ENCODE measurements at regions not wholly inside any gene's neighbourhood (a gene's known extent, or its start where the extent isn't known, plus 50 kb on each side); places are given as distances from the start of the nearest gene placed in this dataset.
"Not testable (repeated sequence)": the region's sequence is repeated elsewhere in the genome, so short reads cannot be mapped to it uniquely, and the experiment has no call there.

DNA sequence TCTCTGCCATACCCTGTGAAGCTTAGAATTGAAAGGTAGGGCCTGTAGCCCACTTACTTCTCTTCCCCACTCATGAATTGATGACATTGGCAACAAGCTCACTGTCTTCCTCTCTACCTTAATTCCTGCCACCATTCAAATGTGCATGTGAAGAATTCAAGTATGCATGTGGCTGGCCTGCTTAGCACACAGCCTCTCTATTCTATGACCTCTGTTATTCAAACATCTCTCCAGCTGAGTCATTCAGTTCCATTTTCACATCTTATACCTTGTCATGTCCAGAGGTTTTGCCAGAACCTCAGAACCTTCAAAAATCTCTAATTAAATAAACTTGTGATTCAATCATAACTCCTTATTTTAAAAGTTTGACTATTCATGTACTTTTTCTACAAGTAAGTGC, 114.7 kb upstream of the MAN2A1 start:
- no peak for DNase-seq

DNA sequence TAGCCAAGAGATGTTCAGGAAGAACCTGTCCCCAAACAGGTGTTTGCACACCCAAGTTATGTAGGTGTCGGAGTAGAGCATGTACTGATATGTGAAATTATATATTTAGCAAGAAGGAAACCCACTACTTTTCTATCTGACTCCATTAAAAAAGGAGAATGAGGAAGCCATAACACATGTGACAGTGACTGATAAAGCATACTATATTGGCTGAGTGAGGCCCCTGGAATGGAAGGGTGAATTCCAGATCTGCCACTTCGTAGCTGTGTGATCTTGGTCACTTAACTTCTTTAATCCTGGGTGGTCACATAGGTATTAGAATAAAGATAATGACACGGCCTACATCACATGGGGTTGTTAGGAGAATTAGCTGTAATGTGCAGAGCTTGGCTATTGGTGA, 116.0 kb upstream of the MAN2A1 start:
- DNase-seq = no peak

DNA sequence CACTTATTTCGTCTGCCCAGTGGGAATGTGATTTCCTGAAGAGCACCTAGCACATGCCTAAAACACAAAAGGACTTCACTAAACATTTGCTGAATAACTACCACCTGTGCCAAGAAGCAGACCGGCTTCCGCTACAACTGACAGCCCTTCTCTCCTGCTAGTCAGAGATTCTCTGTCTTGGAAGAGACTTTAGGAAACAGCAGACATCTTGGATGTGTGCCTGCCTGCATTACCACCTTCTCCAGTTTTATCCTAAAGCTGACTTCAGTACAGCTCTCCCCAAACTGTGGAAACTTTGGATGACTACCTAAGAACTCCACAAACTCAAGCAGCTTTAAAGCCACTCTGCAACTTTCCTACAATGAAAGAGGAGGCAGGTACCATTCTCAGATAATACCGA, 116.5 kb upstream of the MAN2A1 start:
- DNase-seq = no peak

DNA sequence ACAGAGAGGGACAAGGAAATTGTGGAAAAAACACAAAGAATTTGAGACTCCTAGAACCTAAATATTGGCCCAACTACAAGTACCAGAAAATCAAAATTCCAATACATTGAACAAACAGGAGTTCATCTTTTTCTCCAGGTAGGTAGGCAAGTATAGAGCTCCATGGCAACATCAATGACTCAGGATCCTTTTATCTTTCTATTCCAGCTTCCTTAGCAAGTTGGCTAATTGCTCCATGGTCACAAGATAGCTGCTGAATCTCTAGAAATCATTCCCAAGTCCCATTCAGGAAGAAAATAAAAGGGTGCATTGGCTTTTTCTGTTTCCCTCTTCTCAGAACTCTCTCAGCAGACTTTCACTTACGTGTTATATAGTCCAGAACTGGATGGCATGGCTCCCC, 117.9 kb upstream of the MAN2A1 start:
- no peak for DNase-seq

DNA sequence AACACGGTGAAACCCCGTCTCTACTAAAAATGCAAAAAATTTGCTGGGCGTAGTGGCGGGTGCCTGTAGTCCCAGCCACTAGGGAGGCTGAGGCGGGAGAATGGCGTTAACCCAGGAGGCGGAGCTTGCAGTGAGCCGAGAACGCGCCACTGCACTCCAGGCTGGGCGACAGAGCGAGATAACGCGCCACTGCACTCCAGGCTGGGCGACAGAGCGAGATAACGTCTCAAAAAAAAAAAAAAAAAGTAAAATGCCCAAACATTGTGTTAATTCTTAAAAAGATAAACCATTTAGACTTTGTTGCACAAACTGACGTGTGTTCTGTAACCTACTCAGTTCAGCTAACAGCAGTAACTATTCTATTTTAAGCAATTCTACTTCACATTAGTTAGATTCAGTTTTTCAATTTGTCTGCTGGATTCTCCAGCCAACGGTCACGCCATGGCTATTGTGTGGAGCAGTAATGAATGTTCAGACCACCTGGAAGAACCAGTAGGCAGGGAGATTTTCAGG, 119.3 kb upstream of the MAN2A1 start:
- DNase-seq = no peak

DNA sequence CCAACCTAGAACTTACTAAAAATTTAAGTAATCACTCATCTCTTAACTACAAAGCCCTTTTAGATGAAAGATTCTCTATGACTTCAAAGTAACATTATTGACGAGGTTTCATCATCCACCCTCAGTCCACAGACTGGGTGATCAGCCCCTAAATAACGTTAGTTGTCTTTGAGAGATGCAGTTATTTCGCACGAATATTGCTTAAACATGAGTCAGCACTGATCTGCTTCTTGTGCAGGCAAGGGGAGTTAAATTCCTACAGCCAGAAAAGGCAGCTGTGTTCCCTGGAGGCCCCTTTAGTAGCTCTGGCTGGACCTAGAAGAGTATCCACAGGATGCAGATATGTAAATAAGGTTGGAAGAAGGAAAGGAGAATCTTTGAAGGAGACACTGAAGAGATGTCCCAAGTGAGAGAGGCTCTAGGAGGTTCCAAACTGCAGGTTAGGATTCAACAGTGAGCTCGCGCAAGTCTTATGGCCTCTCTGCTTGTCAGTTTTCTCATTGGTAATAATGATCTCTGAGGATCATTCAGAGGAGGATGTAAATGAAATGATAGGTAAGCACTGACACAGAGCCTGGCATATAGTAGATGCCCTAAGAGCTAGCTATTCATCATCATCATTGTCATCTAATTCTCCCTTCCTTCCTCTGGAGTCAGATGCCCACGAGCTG, 122.2 kb upstream of the MAN2A1 start:
- DNase-seq = no peak

DNA sequence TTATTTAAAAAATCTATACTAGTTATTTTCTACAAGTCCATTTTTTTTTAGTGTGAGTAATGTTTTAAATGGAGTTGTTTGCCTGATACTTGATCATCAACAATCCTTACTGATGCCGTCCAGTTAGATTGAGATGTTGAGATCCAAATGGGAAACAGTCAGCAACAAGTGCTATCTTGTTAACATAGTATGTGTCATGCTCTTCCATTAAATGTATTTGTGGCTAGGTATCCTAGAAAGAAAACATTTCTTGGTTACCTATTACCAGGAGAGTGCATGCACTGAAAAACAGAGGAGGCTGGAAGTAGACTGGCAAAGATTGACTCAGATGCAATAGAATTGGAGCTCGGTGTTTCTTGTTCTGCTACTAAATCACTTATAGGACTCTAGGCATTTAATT, 123.4 kb upstream of the MAN2A1 start:
- DNase-seq = no peak

DNA sequence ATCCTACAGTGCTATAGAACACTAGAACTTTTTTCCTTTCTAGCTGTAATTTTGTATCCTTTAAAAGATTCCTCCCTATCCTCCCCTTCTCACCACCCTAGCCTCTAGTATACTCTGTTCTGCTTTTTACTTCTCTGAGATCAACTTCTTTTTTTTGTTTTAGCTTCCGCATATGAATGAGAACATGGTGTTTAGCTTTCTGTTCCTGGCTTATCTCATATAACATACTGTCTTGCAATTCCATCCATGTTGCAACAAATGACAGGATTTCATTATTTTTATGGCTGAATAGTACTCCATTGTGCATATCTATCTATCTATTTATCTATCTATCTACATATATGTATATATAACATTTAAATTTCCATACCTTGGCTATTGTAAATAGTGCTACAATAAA, 126.0 kb upstream of the MAN2A1 start:
- DNase-seq = no peak

DNA sequence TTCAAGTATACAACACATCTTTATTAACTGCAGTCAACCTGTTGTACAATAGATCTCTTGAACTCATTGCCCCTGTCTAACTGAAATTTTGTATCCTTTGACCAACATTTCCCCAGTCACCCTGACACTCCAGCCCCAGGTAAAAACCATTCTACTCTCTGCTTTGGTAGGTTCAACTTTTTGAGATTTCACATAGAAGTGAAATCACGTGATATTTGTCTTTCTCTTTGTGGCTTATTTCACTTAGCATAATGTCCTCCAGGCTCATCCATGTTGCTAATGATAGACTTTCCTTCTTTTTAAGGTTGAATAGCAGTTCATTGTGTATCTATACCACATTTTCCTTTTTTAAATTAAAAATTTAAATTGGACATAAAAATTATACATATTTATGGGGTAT, 126.5 kb upstream of the MAN2A1 start:
- DNase-seq = no peak

DNA sequence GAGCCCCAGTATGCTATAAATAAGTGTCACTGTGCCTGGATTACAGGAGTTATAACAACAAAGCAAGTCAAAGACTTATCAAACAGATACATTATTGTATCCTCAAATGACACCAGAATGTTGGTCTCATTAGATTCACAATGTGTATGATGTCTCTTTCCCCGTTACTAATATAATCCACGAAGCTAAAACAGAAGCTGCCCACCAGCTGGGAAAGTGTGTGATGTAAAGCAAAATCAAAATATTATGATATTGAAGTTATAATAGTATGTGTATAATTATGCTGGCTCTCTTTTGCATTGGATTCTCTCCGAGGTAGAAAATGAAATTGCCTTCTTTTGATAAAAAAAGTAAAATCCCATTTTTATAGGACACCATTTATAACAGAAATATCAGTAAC, 127.3 kb upstream of the MAN2A1 start:
- no peak for DNase-seq

DNA sequence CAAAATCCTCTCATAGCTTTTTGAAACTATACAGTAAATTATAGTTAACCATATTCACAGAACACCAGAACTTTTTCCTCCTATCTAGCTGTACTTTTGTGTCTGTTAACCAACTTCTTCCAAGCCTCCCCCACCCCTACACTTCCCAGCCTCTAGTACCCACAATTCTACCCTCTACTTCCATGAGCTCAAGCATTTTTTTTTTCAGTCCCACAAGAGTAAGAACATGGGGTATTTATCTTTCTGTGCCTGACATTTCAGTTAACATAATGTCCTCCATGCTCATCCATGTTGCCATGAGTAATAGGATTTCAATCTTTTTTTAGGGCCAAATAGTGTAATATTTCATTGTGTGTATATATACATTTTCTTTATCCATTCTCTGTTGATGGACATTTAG, 128.3 kb upstream of the MAN2A1 start:
- DNase-seq = no peak

DNA sequence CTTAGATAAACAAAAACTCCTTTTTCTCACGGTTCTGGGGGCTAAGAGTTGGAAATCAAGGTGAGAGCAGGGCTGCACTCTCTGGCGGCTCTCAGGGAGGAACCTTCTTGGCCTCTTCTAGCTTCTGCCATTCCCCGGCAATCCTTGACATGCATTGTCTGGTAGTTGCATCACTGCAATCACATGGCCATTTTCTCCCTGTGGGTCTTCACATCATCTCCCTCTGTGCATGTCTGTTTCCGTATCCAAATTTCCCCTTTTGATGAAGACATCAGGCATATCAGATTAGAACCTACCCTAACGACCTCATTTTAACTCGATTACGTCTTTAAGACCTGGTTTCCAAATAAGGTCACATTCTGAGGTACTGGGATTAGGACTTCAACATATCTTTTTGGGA, 129.2 kb upstream of the MAN2A1 start:
- no peak for DNase-seq

DNA sequence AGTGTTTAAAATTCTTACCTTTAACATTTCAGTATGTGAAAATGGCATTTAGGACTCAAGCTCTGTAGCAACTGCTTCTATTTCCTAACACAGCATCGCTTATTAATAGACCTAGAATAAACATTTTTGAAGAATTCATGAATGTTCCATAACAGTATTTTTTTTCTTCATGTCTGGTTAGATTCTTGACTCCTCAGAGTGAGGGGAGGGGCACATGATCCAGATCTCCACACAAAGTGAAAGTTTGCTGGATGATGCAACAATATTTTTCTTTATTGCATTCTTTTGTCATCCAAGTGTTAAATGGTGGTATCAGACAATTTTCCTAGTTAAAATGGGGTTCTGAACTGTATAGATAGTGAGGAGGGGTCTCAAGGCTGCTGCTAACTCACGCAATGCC, 130.8 kb upstream of the MAN2A1 start:
- DNase-seq = no peak

DNA sequence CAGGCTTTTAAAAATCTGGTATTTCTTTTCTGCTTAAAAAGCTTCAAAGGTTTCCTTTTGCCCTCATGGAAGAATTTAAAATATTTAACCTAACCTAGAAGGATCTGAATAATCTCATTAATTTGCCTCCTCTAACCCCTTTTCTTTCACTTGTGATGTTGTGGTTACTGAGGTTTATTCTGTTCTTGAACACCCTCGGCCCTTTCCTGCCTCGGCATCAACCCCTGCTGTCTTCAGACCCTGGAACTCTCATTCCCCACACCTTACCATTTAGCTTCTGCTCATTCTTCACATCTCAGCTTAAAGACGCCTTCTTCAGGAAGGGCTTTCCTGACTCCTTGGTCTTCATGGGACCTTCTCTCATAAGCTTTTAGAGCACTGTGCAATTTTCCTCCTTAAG, 131.4 kb upstream of the MAN2A1 start:
- no peak for DNase-seq

DNA sequence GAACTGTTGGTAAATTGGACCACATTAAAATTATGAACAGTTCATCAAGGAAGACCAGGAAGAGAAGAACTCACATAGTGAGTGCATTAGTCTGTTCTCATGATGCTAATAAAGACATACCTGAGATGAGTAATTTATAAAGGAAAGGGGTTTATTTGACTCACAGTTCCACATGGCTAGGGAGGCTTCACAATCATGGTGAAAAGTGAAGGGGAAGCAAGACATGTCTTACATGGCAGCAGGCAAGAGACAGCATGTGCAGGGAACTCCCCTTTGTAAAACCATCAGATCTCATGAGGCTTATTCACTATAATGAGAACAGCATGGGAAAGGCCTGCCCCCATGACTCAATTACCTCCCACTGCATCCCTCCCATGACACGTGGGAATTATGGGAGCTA, 135.9 kb upstream of the MAN2A1 start:
- DNase-seq = no peak

DNA sequence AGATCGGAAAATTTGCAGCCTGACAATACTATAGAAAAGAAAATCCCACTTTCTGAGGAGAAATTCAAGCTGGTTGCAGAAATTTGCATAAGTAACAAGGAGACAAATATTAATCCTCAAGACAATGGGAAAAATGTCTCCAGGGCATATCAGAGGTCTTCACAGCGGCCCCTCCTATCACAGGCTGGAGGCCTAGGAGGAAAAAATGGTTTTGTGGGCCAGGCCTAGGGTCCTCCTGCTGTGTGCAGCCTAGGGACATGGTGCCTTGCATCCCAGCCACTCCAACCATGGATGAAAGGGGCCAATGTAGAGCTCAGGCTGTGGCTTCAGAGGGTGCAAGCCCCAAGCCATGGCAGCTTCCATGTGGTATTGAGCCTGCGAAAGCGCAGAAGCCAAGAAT, 138.5 kb upstream of the MAN2A1 start:
- not testable (repeated sequence) for DNase-seq

DNA sequence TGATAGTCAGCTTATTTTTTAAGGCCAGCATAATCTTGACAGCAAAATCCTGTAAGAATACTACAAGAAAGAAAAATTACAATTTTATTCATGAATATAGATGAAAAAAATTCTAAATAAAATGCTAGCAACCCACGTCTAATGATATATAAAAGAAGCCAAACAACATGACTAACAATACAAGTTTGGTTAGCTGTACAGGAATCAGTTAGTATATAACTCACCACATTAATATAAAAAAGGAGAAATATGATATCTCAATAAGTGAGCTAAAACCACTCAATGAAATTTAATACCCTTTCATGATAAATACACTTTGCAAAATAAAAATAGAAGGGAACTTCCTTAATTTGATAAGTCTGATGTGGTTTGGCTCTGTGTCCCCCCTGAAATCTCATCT, 139.7 kb upstream of the MAN2A1 start:
- no peak for DNase-seq

DNA sequence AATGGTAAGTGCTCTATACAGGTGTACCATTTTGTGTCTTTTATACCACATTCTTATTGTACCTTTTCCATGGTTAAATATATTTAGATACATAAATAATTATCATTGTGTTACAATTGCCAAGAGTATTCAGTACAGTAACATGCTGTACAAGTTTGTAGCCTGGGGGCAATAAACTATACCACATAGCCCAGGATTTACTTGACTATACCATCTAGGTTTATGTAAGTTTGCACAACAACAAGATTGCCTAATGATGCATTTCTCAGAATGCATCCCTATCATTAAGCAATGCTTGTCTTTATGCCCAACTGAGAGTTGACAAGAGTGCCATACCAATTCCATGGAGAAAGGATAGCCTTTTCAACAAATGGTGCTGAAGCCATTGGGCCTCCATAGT, 136.7 kb upstream of the PJA2 start:
- DNase-seq = no peak

DNA sequence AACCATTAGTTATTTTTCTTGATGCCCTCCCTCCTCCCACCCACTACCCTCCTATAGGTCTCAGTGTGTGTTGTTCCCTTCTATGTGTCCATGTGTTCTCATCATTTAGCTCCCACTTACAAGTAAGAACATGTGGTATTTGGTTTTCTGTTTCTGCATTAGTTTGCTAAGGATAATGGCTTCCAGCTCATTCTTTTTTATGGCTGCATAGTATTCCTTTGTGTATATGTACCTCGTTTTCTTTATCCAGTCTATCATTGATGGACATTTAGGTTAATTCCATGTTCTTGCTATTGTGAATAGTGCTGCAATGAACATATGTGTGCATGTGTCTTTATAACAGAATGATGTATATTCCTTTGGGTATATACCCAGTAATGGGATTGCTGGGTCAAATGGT, 135.1 kb upstream of the PJA2 start:
- not testable (repeated sequence) for DNase-seq

DNA sequence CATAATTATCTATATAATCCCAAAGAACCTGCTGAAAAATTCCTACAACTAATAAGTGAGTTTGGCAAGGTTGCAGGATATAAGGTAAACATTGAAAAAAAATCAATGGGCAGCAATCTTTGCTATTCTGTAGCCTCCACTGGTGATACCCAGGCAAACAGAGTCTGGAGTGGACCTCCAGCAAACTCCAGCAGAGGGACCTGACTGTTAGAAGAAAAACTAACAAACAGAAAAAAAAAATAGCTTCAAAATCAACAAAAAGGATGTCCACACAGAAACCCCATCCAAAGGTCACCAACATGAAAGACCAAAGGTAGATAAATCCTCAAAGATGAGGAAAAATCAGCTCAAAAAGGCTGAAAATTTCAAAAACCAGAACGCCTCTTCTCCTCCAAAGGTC, 128.9 kb upstream of the PJA2 start:
- not testable (repeated sequence) for DNase-seq

DNA sequence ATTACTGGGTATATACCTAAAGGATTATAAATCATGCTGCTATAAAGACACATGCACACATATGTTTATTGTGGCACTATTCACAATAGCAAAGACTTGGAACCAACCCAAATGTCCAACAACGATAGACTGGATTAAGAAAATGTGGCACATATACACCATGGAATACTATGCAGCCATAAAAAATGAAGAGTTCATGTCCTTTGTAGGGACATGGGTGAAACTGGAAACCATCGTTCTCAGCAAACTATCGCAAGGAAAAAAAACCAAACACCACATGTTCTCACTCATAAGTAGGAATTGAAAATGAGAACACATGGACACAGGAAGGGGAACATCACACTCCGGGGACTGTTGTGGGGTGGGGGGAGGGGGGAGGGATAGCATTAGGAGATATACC, 125.3 kb upstream of the PJA2 start:
- not testable (repeated sequence) for DNase-seq

DNA sequence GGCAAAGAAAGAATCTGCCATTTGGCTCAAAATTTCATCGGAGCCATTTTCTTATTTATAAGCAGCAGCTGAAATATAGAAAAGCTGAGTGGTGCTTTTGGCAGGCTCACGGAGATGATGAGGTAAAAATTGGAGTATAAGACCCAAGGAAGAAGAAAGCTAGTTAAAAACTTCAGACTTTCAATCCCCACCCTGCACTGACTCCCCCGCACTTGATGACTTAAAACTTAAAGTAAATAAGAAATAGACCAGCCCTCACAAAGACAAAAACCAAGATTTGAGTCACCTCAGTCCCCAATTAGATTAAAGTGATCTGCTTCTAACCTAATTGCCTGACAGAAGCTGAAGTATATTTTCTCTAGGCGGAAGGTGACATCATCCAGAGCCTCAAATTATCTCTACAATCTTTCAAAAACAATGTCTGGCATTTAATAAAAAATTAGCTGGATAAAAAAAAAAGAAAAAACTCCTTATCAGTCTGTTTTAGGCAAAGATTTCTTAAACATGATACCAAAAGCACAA, 124.0 kb upstream of the PJA2 start:
- no peak for DNase-seq

DNA sequence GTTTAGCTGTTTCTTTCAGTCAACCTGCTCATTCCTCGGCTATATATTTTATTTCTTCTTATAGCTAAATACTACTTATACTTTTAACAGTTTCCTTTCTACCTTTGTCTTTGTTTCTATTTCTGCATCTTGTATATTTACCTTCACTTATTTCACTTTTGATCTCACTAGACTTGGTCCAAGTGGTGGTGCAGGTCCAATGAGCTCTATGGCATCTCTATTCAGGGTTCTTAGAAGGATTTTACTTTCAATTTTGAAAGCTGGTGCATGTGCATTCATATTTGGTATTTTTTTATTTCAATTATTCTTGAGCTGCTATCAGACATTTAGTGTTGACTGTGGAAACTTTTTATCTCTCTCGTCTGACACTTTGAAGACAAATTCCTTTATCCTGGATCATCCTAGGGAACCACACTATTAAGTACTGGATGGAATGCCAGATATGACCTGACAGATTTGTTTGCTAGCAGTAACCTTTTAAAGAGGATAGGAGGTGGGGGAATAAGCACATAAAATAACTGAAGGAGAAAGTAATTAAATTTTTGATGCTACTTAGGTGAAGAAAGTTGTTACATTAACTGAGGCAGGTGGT, 123.1 kb upstream of the PJA2 start:
- DNase-seq = no peak

DNA sequence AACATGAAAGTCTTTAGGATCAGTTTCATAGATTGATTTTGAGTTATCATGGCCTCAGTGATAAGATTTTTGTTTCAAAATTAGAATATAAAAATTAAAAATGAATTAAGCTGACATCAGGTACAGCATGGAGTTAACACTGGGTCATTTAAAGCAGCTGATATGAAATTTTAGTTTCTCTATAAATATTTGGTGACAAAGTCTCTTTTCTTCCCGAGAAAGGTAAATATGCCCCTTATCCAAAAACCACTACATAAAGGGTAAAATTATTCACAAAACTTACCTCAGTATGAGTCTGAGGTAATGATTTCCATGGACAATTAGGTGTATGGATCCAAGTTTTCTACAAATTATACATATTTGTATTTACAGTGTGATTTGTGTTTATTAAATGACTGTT, 121.5 kb upstream of the PJA2 start:
- DNase-seq = no peak

DNA sequence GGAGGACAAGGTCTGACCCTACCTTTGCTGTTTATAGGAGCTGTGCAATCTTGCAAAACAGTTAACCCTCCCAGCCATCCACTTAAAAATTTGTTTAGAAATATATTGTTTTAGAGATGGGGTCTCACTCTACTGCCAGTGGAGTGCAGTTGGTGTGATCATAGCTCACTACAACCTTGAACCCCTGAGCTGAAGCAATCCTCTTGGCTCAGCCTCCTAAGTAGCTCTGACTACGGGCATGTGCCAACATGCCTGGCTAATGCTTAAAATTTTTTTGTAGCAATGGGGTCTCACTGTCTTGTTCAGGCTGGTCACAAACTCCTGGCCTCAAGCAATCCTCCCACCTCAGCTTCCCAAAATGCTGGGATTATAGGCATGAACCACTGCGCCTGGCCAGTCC, 120.2 kb upstream of the PJA2 start:
- no peak for DNase-seq
